H9 (cell line): ENCODE measurements at regions not wholly inside any gene's neighbourhood (a gene's known extent, or its start where the extent isn't known, plus 50 kb on each side); places are given as distances from the start of the nearest gene placed in this dataset.
"Not testable (repeated sequence)": the region's sequence is repeated elsewhere in the genome, so short reads cannot be mapped to it uniquely, and the experiment has no call there.

Experiments
- DNase-seq: peaks from one replicate; pipeline ENCODE4 v3.0.0-alpha.2; 2017
- H2AFZ ChIP-seq: one replicate; pipeline ENCODE4 v1.6.1; 2013; ENCODE audit warnings: mild to moderate bottlenecking, low read length, control low read depth, moderate library complexity
- H2AK5ac ChIP-seq: 2 replicates; pipeline ENCODE4 v1.6.1; 2013; ENCODE audit warnings: low read length, control low read depth, mixed read lengths; ENCODE audit not compliant: insufficient read length
- H2BK120ac ChIP-seq: one replicate; pipeline ENCODE4 v1.6.1; 2013; ENCODE audit warnings: low read depth, mild to moderate bottlenecking, low read length, control low read depth, inconsistent platforms; ENCODE audit not compliant: poor library complexity, severe bottlenecking
- H2BK12ac ChIP-seq: 2 replicates; pipeline ENCODE4 v1.6.1; 2013; ENCODE audit warnings: low read length, control low read depth, mixed read lengths, low read depth; ENCODE audit not compliant: insufficient read length
- H2BK15ac ChIP-seq: 2 replicates; pipeline ENCODE4 v1.6.1; 2013; ENCODE audit warnings: low read depth, low read length, control low read depth
- H2BK20ac ChIP-seq: one replicate; pipeline ENCODE4 v1.6.1; 2013; ENCODE audit warnings: low read depth, mild to moderate bottlenecking, low read length, control low read depth, inconsistent platforms; ENCODE audit not compliant: poor library complexity, severe bottlenecking
- H2BK5ac ChIP-seq: 2 replicates; pipeline ENCODE4 v1.6.1; 2013; ENCODE audit warnings: low read length, control low read depth, mixed read lengths; ENCODE audit not compliant: insufficient read length
- H3K14ac ChIP-seq: 2 replicates; pipeline ENCODE4 v1.6.1; 2013; ENCODE audit warnings: low read length, control low read depth; ENCODE audit not compliant: insufficient read depth
- H3K18ac ChIP-seq: 2 replicates; pipeline ENCODE4 v1.6.1; 2013; ENCODE audit warnings: low read depth, mild to moderate bottlenecking, mixed read lengths, low read length, control low read depth; ENCODE audit not compliant: insufficient read length
- H3K23ac ChIP-seq: 2 replicates; pipeline ENCODE4 v1.6.1; 2013; ENCODE audit warnings: low read length, control low read depth, mixed read lengths, low read depth; ENCODE audit not compliant: insufficient read length
- H3K23me2 ChIP-seq: 2 replicates; pipeline ENCODE4 v1.6.1; 2013; ENCODE audit warnings: low read depth, mild to moderate bottlenecking, mixed read lengths, low read length, control low read depth; ENCODE audit not compliant: insufficient read length, poor library complexity, severe bottlenecking
- H3K27ac ChIP-seq: 2 replicates; pipeline ENCODE4 v1.5.1; 2013; ENCODE audit warnings: low read length, control low read depth, mixed read lengths, low read depth; ENCODE audit not compliant: insufficient read length
- H3K27me3 ChIP-seq: 2 replicates; pipeline ENCODE4 v1.6.1; 2013; ENCODE audit warnings: low read length, control low read depth, inconsistent platforms; ENCODE audit not compliant: insufficient read depth
- H3K4ac ChIP-seq: 2 replicates; pipeline ENCODE4 v1.6.1; 2013; ENCODE audit warnings: low read depth, mild to moderate bottlenecking, control low read depth, inconsistent platforms, low read length, moderate library complexity
- H3K4me1 ChIP-seq: 2 replicates; pipeline ENCODE4 v1.6.1; 2013; ENCODE audit warnings: low read length, control low read depth, inconsistent platforms; ENCODE audit not compliant: insufficient read depth
- H3K4me2 ChIP-seq: 2 replicates; pipeline ENCODE4 v1.6.1; 2013; ENCODE audit warnings: low read length, control low read depth, mixed read lengths; ENCODE audit not compliant: insufficient read length, insufficient read depth
- H3K56ac ChIP-seq: 2 replicates; pipeline ENCODE4 v1.6.1; 2013; ENCODE audit warnings: low read depth, mild to moderate bottlenecking, mixed read lengths, low read length, control low read depth; ENCODE audit not compliant: insufficient read length
- H3K79me1 ChIP-seq: 2 replicates; pipeline ENCODE4 v1.6.1; 2013; ENCODE audit warnings: low read depth, mild to moderate bottlenecking, moderate library complexity, low read length, control low read depth, inconsistent platforms; ENCODE audit not compliant: insufficient read depth, poor library complexity, severe bottlenecking
- H3K79me2 ChIP-seq: 2 replicates; pipeline ENCODE4 v1.6.1; 2013; ENCODE audit warnings: low read length, control low read depth, inconsistent platforms; ENCODE audit not compliant: insufficient read depth
- H3K9ac ChIP-seq: 2 replicates; pipeline ENCODE4 v1.6.1; 2013; ENCODE audit warnings: low read length, control low read depth, mixed read lengths; ENCODE audit not compliant: insufficient read length; ENCODE audit errors: extremely low read depth
- H3K9me3 ChIP-seq: one replicate; pipeline ENCODE4 v1.6.1; 2013; ENCODE audit warnings: low read depth, low read length, inconsistent platforms; ENCODE audit not compliant: control insufficient read depth
- H3T11ph ChIP-seq: one replicate; pipeline ENCODE4 v1.6.1; 2013; ENCODE audit warnings: mild to moderate bottlenecking, low read length, control low read depth, inconsistent platforms
- H4K20me1 ChIP-seq: one replicate; pipeline ENCODE4 v1.6.1; 2013; ENCODE audit not compliant: control insufficient read depth, insufficient read length, insufficient read depth
- H4K5ac ChIP-seq: 2 replicates; pipeline ENCODE4 v1.6.1; 2013; ENCODE audit warnings: low read depth, mild to moderate bottlenecking, mixed read lengths, low read length, control low read depth; ENCODE audit not compliant: insufficient read length
- H4K8ac ChIP-seq: replicated peaks from 2 replicates; pipeline ENCODE4 v1.6.1; 2013; ENCODE audit warnings: low read length, control low read depth, mixed read lengths, low read depth; ENCODE audit not compliant: insufficient read length
- H4K91ac ChIP-seq: 2 replicates; pipeline ENCODE4 v1.6.1; 2013; ENCODE audit warnings: low read depth, mild to moderate bottlenecking, moderate library complexity, mixed read lengths, low read length, control low read depth; ENCODE audit not compliant: insufficient read length
- H3K27ac Mint-ChIP-seq, 3 experiments: 2 replicates in 2 of 3; 3 replicates in 1 of 3; pipeline ENCODE4 v1.8.0; 2020 to 2021; ENCODE audit warnings: mixed read lengths in 3 of 3, mild to moderate bottlenecking in 1 of 3, moderate library complexity in 1 of 3
- H3K27me3 Mint-ChIP-seq: 2 replicates; pipeline ENCODE4 v1.8.0; 2021; ENCODE audit warnings: low read depth, mild to moderate bottlenecking, moderate library complexity, mixed read lengths
- H3K36me3 Mint-ChIP-seq, 3 experiments: 2 replicates in 2 of 3; 3 replicates in 1 of 3; pipeline ENCODE4 v1.8.0; 2020 to 2021; ENCODE audit warnings: low read depth in 3 of 3, mixed read lengths in 3 of 3; ENCODE audit not compliant: insufficient read depth in 1 of 3
- H3K4me1 Mint-ChIP-seq, 2 experiments: 2 replicates each; pipeline ENCODE4 v1.8.0; 2020; ENCODE audit warnings: mixed read lengths in 2 of 2
- H3K4me3 Mint-ChIP-seq, 2 experiments: 2 replicates in 1 of 2; 3 replicates in 1 of 2; pipeline ENCODE4 v1.8.0; 2020 to 2021; ENCODE audit warnings: mild to moderate bottlenecking in 2 of 2, mixed read lengths in 2 of 2, moderate library complexity in 1 of 2
- H3K9me3 Mint-ChIP-seq, 2 experiments: 2 replicates in 1 of 2; 3 replicates in 1 of 2; pipeline ENCODE4 v1.8.0; 2020; ENCODE audit warnings: mild to moderate bottlenecking in 2 of 2, mixed read lengths in 2 of 2, moderate library complexity in 1 of 2
- WGBS: extraction: QIAGEN DNeasy Blood & Tissue Kit; methylation state at CpG from one replicate; pipeline ENCODE4 v1.1.7; 2013; ENCODE audit warnings: missing lambda C conversion rate, low lambda C conversion rate, mixed read lengths; ENCODE audit not compliant: insufficient read length; ENCODE audit errors: extremely low coverage; 5-methylcytosine and 5-hydroxymethylcytosine counted together

GRCh38 chr17:64799543-64800188 is 119.6 kb downstream of the LRRC37A3 start:
- not testable (repeated sequence) for H3K23me2 ChIP-seq, H2BK15ac ChIP-seq

DNA sequence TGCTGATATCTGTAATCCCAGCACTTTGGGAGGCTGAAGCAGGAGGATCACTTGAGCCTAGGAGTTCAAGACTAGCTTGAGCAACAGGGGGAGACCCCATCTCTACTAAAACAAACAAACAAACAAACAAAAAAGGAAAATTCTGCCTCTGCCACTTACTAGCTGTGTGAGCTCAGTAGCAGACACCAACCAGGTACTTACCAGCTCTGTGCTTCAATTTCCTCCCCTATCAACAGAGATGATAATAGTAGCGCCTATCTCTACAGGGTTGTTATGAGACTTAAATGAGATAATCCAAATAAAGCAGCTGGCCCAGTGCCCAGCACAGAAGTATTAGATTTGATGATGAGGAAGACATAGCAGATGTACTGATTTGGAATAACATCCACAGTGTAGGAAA is 120.3 kb downstream of the LRRC37A3 start:
- not testable (repeated sequence) for H3K4me3 Mint-ChIP-seq, H4K8ac ChIP-seq, H2BK15ac ChIP-seq, H3T11ph ChIP-seq, H2BK120ac ChIP-seq, H2AK5ac ChIP-seq, H4K20me1 ChIP-seq, H3K79me1 ChIP-seq, H3K36me3 Mint-ChIP-seq, H3K9me3 Mint-ChIP-seq, H3K9me3 ChIP-seq, H3K23ac ChIP-seq, H3K4ac ChIP-seq, H3K27me3 Mint-ChIP-seq, H4K91ac ChIP-seq, H3K4me1 Mint-ChIP-seq, H4K5ac ChIP-seq, H3K18ac ChIP-seq, H3K23me2 ChIP-seq, H2AFZ ChIP-seq, H3K79me2 ChIP-seq, H2BK12ac ChIP-seq, H3K27ac Mint-ChIP-seq, H3K4me2 ChIP-seq, H3K56ac ChIP-seq, H3K27me3 ChIP-seq, H3K4me1 ChIP-seq, H2BK5ac ChIP-seq, H2BK20ac ChIP-seq, H3K14ac ChIP-seq, DNase-seq, H3K27ac ChIP-seq, H3K9ac ChIP-seq
- no CpG with 5 or more reads among the region's 1 CpG for WGBS

More at GRCh38 chr17:64799543-64800188, 119.6 kb downstream of the LRRC37A3 start:
- not testable (repeated sequence) for H3K4me2 ChIP-seq, H3K27me3 ChIP-seq, H3K14ac ChIP-seq, H3K9ac ChIP-seq, H3K23ac ChIP-seq, H3K79me2 ChIP-seq, H2AK5ac ChIP-seq, H3K36me3 Mint-ChIP-seq, H4K8ac ChIP-seq, H3K79me1 ChIP-seq, H3K27ac Mint-ChIP-seq, H4K91ac ChIP-seq, H3K27ac ChIP-seq, DNase-seq, H3K9me3 Mint-ChIP-seq, H2BK12ac ChIP-seq, H3K4me1 ChIP-seq, H4K5ac ChIP-seq, H3K18ac ChIP-seq, H3K4me1 Mint-ChIP-seq, H2BK120ac ChIP-seq, H2BK20ac ChIP-seq, H3K56ac ChIP-seq, H3K9me3 ChIP-seq, H4K20me1 ChIP-seq, H3K4ac ChIP-seq, H3K4me3 Mint-ChIP-seq, H2BK5ac ChIP-seq, H2AFZ ChIP-seq, H3K27me3 Mint-ChIP-seq, H3T11ph ChIP-seq
- no CpG with 5 or more reads among the region's 13 CpGs for WGBS
